Stimulated activated CD4-positive, alpha-beta T cell treated with anti-CD3 and anti-CD28 coated beads, Interleukin-1b, Interleukin-23, amount 100 ng/mL, for 4 hours (primary cell): ENCODE measurements at regions not wholly inside any gene's neighbourhood (a gene's known extent, or its start where the extent isn't known, plus 50 kb on each side); places are given as distances from the start of the nearest gene placed in this dataset.
A peak's percentile ranks its signal among the peaks of the same experiment; 100 is the strongest.
"Not testable (repeated sequence)": the region's sequence is repeated elsewhere in the genome, so short reads cannot be mapped to it uniquely, and the experiment has no call there.

Source experiments
- DNase-seq, 2 donors: peaks; one replicate each; pipeline ENCODE4 v3.0.0-alpha.2; 2020; ENCODE audit warnings: low read depth in 2 of 2

DNA sequence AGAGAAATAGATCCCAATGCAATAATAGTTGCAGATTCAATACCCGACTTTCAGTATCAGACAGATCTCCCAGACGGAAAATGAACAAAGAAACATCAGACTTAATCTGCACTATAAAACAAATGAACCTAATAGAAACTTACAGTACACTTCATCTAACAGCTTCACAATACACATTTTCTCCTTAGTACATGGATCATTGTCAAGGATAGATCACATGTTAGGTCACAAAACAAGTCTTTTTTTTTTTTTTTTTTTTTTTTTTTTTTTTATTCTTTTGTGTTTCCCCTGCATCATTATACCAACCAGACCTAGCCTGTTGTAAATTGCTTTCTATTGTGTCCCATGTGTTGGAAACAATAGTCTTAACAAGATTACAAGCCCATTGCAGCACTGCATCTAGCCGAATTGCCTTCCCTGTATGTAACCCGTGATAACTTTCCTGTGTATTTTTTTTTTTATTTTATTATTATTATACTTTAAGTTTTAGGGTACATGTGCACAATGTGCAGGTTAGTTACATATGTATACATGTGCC lies 134.0 kb upstream of the MAD2L1 start:
- not testable (repeated sequence) for DNase-seq

DNA sequence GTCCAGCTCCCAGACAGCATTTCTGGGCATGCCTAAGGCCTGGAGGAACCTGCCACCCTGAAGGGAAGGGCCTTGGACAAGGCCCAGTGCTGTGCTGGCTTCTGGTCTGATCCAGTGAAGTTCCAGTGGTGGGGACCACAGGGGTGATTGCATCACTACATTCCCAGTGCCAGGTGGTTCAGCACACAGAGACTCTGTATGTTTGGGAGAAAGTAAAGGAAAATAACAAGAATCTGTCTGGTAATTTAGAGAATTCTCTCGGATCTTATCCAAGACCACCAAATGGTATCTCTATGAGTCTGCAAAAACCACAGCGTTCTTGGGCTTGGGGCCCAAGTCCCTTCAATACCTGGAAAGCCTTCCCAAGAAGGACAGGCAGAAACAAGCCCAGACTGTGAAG lies 131.8 kb upstream of the MAD2L1 start:
- no peak for DNase-seq

DNA sequence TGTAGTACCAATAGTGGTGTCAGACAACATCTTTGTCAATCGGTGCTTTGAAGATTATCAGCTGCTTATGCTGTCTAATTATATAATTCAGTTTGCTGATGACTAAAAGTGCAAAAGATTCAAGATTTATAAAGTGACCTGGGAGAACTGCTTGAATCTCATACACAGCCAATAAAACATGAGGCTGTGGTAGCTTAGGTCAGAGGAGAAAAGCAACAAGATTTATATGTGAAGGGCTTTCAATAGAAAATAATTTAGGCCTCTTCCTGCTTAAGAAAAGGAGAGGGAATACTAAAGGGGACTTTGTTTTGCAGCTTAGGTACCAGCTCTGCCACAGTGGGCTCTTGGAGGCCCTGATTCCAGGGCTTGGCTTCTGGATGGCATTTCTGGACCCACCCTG lies 111.0 kb upstream of the MAD2L1 start:
- DNase-seq = no peak

DNA sequence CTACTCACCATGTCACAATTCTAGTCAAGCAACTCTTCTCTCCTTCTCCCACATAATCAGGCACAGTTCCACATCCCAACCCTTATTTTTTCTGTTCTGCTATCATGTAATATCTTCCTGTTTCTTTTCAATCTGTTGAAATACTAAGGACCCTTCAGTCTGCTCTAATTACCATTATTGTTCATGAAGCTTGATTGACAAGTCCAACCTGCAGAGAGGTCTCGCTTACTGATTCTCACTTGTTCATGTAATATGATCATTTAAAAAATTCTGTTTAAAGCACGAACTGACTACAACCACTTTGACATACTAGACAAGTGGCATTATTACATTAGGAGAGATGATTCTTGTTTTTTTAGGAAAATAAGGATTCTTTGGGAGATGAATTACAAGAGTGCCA lies 108.6 kb upstream of the MAD2L1 start:
- no peak for DNase-seq

DNA sequence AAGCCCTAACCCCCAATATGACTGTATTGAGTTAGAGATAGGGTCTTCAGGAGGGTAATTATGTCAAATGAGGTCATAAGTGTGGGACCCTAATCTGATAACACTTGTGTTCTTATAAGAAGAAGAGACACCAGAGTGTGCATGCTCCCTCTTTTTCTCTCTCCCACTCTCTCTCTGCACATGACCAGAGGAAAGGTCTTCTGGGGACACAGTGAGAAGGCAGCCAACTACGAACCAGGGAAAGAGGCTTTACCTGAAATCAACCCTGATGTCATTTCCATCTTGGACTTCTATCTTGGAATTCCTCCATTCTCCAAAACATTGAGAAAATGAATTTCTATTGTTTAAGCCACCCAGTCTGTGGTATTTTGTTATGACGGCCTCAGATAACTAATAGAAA lies 97.2 kb upstream of the MAD2L1 start:
- no peak for DNase-seq

DNA sequence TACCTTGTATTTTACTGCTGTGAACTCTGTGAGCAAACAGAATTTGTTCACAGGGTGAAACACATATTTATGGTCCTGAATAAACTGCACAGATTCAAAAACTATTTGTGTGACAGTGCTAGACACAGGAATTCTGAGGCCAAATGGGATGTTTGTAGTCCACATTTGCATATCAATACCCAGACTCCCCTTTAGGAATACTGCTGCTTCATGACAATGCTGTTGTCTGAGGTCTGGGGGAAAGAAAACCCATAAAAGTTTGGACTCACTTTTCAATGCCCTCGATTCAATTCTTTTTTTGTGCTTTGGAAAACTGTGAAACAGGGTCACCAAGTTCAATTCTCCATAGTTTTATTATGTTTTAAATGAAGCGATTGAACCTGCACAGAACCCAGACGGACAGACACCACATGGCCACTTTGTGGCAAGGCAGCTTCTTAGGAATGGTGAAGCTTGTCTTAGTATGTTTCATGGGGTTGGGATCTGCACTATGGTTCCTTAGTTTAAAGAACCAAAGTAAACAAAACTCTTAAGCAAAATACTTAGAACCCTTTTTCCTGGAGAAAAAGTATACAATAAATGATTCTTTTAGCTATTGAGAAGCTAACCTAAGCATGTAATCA lies 92.3 kb upstream of the MAD2L1 start:
- DNase-seq = no peak

DNA sequence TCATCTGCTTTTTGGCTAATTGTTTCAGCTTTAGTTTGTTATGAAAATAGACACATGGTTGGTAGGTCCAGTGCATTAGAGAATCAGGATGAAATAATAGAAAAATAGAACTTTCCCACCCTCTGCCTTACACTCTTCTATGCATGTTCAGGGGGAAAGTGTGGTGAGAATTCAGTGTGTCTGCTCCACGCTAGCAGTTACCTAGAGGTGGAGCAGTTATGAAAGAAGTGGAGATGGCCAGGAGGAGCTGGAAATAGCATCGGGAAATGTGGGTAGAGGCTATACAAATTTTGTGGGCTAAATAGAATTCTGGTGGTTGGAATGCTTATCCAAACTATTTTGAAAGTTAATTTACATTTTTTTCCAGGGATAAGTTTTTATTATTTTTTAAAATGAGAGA lies 91.4 kb upstream of the MAD2L1 start:
- no peak for DNase-seq

DNA sequence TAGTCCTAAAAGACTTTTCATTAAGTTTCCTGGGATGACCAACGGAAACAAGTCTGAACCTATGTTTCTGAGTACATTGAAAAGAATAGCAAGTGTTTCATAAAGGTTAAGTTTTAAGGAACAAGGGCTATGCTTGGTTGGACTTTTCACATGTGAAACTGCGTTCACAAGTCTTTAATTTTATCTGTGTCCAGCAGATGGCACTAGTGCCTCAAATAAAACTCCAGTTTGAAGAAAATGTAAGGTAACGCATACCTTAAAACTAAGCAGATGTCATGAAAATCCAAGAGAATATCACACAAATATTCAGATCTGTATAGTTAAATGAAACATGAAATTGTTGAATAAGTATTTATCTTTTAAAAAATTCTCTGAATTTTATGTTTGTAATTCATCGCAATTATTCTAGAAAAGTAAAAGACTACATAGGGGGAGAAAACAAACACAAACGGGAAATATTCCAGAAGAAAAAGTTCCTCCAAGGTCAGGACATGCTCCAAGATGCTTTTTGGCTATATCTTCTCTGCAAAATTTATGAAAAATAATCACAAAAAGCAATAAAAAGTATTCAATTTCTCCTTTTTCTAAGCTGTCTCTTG lies 89.6 kb upstream of the MAD2L1 start:
- peak in 1 of 2 donors; percentile 31 for DNase-seq

DNA sequence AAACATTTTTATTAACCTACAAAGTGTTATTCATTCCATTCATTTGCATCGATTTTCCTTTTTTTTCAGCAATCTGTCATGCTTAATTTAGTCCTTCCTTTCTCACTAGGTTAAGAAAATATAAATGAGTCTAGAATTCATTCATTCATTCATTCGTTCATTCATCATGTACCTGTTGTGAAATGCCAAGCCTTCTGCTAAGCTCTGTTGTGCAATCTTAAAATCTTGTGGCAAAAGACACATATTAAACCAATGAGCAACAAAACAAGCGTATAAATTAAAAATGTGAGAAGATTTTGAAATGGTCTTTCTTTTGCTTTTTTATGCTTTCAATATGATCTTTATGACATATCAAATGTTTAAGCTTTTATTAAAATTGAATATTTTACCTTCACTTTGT lies 88.6 kb upstream of the MAD2L1 start:
- no peak for DNase-seq

DNA sequence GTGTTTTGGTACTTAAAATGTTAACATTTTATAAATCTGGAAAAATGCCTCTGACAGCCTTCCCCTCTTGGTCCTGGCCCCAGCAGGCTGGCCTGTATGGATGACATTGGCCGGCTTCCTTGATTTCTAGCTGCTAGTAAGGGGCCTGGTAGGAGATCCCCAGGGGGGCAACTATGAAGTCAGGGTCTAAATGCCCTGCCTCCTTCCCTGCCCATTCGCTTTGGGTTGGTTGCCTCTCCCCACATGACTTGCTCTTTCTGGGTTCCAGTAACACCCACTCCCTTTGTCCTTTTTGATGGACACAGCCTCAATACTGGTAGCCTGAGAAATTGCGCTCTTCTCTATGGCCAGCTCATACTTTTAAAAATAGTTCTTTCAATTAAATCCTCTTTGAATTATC lies 78.0 kb upstream of the MAD2L1 start:
- no peak for DNase-seq

DNA sequence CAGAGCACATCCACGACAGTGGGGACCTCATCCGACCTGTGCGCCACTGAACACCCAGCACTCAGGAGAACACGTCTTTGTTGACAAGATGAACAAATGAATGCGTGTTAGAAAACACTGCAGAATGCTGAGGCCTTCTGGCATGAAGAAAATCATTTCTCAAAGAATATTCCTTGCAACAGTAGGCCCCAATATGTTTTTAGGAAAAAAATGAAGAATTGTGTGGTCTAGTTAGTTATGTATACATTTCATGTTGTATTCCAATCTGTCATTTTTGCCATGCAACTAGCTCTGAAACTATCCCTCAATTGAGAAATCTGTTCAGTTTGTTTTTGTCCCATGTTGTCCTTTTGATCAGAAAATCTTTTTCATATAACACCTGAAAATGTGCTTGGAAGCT lies 77.4 kb upstream of the MAD2L1 start:
- no peak for DNase-seq

DNA sequence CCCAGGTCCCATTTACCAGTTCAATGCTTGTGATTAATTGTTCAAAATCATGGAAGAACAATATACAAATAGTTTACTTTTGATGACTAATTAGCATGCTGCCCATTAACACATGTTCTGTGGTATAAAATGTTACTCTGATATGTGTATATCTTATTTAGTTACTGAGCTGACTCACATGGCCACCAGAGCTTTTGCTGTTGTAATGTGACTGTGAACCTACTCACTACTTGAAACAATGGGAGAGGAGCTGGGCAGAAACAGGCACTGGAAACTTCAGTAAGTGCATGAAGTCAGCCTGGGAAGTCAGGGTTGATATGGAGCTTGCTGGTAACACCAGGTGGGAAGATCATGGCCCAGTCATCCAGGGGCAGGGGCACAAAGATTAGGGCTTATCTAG lies 72.7 kb upstream of the MAD2L1 start:
- no peak for DNase-seq

DNA sequence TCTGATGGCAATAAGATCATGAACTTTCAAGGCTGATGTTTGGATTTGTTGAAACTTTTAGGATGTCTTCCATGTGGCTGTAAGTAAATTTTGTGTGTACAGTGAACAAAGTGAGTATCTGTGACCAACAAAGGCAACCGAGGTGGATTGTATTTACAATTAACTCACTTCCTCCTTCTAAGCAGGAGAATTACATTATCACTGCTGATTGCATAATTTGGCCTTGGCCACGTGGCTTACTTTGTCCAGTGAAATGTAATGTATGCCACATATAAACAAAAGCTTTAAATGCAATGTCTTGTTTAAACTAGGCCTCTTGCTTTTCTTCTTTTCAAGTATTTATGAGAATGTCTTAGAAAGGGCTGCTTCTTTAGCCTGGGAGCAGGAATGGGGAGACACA lies 66.3 kb upstream of the MAD2L1 start:
- DNase-seq = no peak

DNA sequence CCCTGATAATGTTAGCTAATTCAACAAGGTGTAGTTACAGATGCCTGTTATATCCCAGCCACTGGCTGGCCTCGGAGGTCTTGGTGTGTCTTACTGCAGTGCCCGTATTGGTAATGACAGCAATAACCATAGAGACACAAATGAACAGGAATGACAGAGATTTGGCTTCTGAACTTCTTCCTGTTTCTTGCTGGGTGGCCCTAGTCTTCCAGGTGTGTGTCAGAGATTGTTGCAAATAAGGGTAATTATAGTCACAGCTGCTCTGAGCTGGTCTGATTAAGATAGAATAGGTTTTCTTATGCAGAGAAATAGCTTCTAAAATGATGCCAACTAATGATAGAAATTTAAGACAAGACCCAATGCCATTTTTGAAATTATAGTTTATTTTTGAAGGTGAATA lies 64.1 kb upstream of the MAD2L1 start:
- DNase-seq = no peak
